ENCODE measurements at regions not wholly inside any gene's neighbourhood (a gene's known extent, or its start where the extent isn't known, plus 50 kb on each side); places are given as distances from the start of the nearest gene placed in this dataset.

DNA sequence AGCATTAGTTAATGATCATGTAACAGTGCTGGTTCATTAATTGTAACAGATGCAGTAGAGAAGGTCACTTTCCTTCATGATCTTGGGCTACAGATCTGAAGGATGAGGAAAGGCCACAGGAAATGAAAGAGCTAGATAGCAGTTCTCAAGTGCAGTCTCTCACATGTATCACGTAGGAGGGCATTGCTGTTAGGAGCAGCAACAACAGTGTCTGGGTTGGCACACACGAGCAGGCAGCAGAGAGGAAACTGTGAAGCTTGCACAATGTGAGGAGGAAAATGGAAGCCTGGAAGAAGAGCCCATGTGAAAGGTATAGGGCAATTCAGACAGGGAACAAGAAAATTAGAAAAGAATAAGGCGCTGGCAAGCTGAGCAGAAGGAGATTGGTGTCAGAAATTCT is 1741.5 kb downstream of the PCDH9 start:
- Histone ChIP-seq H3K79me2 (ENCODE audit: control insufficient read depth, insufficient read depth, low read length) (no peaks in the 10 kb centered on the region), H3K9me3 (replicated peaks; ENCODE audit: control insufficient read depth, insufficient read depth, low read length) (no peaks in the 10 kb centered on the region), H2AFZ (ENCODE audit: low read depth, low read length) (peak overlapping the region; percentile 28), H3K27ac (ENCODE audit: insufficient read depth, low read depth, low read length) (no peak overlapping the region), H3K4me1 (ENCODE audit: control insufficient read depth, extremely low read depth, insufficient read depth, low read length) (no peaks in the 10 kb centered on the region), H3K9ac (replicated peaks; ENCODE audit: extremely low read depth, insufficient read depth, low read length) (no peak overlapping the region), H3K9me1 (replicated peaks; ENCODE audit: control insufficient read depth, extremely low read depth, insufficient read depth, low read length) (no peaks in the 10 kb centered on the region), H3K36me3 (ENCODE audit: control insufficient read depth in 2 of 2, extremely low read depth in 1 of 2, insufficient read depth in 2 of 2, low read length in 2 of 2) (no peaks in the 10 kb centered on the region), H4K20me1 (replicated peaks; ENCODE audit: control insufficient read depth, extremely low read depth, insufficient read depth, low read length) (no peaks in the 10 kb centered on the region), H3K4me3 (replicated peaks in 1 of 3; ENCODE audit: insufficient read depth in 1 of 3, low read depth in 1 of 3, low read length in 3 of 3) (no peak overlapping the region), H3K27me3 (ENCODE audit: control insufficient read depth in 2 of 2, insufficient read depth in 2 of 2, low read length in 2 of 2) (no peaks in the 10 kb centered on the region), H3K4me2 (ENCODE audit: insufficient read depth, low read length) (no peak overlapping the region)
- ChIA-PET CTCF (interaction anchor here (1.2 to 1.6 kb wide), 2 partner anchors 8 to 10 kb away, joined by 3 read pairs; no protein-coding TSS in a partner anchor), POLR2A (no interaction called here)
- intact Hi-C loops (cut with micrococcal nuclease) (no loop called here), dilution Hi-C loops (cut with MboI; ENCODE audit: extremely low pct_ligation_motif_present, low sequenced_read_pairs) (no loop called here)
- FAIRE-seq: no peak
- no TSS peak for BruUV-seq (replicated peaks)
- TF ChIP-seq FOS (IDR thresholded peaks at IDR 0.05; ENCODE audit: borderline replicate concordance, insufficient read depth, low read length): no peak
- no peak for TF ChIP-seq EZH2 (IDR thresholded peaks at IDR 0.05; ENCODE audit: borderline replicate concordance, low read depth, low read length, severe bottlenecking)
- TF ChIP-seq POLR2AphosphoS5 (IDR thresholded peaks at IDR 0.05; ENCODE audit: insufficient read depth, low read depth, low read length): no peak
- no peak for TF ChIP-seq POLR2A (IDR thresholded peaks at IDR 0.05; ENCODE audit: low read depth, low read length)
- TF ChIP-seq JUN (IDR thresholded peaks at IDR 0.05; ENCODE audit: borderline replicate concordance, insufficient read depth, insufficient read length, low read depth): no peak
- TF ChIP-seq GATA2 (IDR thresholded peaks at IDR 0.05; ENCODE audit: insufficient read depth, insufficient read length, low read depth, low read length): no peak
- TF ChIP-seq MYC (IDR thresholded peaks at IDR 0.05; ENCODE audit: low read depth, low read length): no peak
- TF ChIP-seq, protein P1, sequence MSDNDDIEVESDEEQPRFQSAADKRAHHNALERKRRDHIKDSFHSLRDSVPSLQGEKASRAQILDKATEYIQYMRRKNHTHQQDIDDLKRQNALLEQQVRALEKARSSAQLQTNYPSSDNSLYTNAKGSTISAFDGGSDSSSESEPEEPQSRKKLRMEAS (IDR thresholded peaks at IDR 0.05; ENCODE audit: insufficient read depth, insufficient read length): no peak
- TF ChIP-seq, protein P2, sequence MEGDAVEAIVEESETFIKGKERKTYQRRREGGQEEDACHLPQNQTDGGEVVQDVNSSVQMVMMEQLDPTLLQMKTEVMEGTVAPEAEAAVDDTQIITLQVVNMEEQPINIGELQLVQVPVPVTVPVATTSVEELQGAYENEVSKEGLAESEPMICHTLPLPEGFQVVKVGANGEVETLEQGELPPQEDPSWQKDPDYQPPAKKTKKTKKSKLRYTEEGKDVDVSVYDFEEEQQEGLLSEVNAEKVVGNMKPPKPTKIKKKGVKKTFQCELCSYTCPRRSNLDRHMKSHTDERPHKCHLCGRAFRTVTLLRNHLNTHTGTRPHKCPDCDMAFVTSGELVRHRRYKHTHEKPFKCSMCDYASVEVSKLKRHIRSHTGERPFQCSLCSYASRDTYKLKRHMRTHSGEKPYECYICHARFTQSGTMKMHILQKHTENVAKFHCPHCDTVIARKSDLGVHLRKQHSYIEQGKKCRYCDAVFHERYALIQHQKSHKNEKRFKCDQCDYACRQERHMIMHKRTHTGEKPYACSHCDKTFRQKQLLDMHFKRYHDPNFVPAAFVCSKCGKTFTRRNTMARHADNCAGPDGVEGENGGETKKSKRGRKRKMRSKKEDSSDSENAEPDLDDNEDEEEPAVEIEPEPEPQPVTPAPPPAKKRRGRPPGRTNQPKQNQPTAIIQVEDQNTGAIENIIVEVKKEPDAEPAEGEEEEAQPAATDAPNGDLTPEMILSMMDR (IDR thresholded peaks at IDR 0.05; ENCODE audit: extremely low read depth in 1 of 2, insufficient read depth in 1 of 2, low read depth in 1 of 2, low read length in 2 of 2): no peak
- DNase-seq (ENCODE audit: low read depth, low spot score): no peak

Data from endothelial cell of umbilical vein (primary cell).